Activated T-cell treated with anti-CD3 and anti-CD28 coated beads for 48 hours (primary cell): ENCODE measurements at regions not wholly inside any gene's neighbourhood (a gene's known extent, or its start where the extent isn't known, plus 50 kb on each side); places are given as distances from the start of the nearest gene placed in this dataset.

Experiments
- DNase-seq: peaks from one replicate; pipeline ENCODE4 v3.0.0-alpha.2; 2020; ENCODE audit warnings: low read depth

DNA sequence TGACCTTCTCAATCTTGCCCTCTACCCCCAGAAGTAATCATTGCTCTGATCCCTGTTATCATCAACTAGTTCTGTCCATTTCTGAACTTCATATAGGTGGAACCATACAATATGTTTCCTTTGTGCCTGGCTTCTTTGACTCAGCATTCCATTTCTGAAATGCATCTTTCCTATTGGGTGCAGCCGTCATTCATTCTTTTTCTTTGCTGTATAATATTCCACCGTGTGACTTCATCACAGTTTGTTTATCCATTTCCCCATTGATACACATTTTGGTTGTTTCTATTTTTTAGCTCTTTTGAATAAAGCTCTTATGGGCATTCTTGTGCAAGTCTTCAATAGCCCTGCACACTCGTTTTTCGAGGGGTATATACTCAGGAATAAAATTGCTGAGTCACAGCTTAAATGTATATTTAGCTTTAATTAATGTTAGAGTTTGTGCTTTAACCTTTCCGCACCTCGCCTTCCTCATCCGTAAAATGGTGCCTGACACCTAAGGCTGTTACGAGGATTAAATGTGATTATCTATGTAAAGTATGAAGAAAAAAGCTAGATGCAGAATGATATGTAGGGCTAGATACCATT lies 491.6 kb downstream of the MIAT start:
- no peak for DNase-seq

DNA sequence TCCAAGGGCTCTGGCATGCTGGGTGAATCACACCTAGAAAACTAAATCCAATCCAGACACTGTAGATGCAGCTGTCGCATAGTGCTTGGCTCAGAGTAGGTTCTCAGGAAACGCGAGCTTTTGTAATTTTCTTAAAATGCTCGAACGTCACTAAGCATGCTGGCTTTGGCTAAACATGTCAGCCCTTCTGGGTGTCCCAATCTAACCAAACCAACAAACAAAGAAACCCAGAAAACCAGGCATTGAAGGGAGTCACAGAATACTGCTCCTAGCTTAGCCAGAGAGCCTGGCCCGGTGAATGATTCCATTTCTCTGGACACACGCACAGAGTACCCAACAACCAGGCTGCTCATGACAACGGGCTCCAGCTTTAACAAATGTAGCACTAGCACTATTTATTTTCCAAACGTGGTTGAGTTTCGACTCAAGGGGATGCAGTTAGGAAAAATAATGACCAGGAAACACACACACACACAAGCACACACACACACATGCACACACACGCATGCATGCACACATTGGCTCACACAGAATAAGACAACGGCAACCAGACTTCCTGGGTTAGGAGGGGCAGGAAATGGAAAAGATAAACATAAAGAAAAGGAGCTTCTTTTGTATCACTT lies 492.6 kb downstream of the MIAT start:
- DNase-seq, result no peak

DNA sequence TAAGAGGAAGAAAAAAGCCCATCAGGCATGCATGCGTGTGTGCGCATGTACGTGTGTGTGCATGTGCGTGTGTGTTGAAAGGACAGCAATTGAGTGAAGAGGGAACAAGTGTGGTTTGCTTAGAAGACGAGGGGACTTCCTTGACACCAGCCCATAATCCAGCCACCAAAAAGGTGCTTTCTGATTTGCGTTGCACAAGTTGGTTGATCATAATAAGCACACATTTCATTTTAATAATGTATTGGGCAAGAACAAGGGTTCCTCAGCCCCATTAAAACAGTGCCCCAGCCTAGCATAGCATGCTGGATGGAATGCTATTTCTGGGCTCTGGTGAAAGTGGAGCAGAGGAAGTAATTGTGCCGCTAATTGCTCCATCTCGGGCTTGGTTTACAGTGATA lies 493.2 kb downstream of the MIAT start:
- DNase-seq, result no peak

DNA sequence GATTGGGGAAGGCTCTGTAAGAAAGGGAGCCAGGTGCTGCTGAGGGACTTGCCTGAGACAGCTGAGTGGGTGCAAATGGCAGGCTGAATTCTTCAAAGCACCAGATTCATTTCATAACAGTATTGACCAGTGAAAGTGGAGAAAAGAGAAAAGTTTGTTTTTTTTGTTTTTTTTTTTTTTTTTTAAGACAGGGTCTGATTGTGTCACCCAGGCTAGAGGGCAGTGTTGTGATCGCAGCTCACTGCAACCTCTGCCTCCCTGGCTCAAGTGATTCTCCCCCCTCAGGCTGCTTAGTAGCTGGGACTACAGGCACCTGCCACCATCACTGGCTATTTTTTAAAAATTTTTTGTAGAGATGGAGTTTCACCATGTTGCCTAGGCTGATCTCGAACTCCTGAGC lies 494.0 kb downstream of the MIAT start:
- no peak for DNase-seq

DNA sequence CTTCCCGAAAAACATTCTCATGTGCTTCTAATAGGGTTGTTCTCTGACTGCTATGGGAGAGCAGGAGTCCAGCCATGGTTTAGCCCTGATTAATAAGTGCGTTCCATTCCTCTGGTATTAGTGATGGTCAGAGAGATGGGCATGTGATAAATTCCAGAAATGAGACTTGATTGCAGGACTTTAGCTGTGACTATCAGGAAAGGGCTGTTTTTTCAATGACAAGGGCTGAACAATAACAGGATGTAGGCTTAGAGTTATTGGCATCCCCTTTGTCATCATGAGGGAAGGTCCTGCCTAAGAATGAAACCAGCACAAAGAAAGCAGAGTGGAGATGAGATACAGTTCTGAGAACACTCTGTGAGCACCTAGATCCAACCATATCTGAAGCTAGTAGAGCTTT lies 494.6 kb downstream of the MIAT start:
- no peak for DNase-seq

- no peak for DNase-seq
Observed at GRCh38 chr22:27152883-27153282, 495.5 kb downstream of the MIAT start.

GRCh38 chr22:27153386-27153785 lies 496.0 kb downstream of the MIAT start:
- no peak for DNase-seq

DNA sequence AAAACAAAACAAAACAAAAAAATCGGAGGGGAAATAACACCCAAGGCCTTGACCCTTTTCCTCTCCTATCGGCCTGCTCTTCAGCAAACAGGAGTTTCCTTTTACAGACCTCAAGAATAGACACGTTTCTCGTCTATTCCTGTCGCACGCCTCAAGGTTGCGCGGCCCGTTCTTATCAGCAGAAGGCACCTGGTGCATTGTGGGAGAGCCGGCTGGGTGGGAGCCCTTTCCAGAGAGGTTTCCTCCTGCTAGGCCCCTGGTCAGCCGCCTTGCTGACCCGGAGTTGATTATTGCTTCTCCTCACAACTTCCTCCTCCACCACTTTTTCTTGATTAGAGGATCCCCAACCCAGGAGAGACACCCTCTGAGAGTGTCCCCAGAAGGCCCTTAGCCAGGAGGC lies 497.3 kb downstream of the MIAT start:
- no peak for DNase-seq

DNA sequence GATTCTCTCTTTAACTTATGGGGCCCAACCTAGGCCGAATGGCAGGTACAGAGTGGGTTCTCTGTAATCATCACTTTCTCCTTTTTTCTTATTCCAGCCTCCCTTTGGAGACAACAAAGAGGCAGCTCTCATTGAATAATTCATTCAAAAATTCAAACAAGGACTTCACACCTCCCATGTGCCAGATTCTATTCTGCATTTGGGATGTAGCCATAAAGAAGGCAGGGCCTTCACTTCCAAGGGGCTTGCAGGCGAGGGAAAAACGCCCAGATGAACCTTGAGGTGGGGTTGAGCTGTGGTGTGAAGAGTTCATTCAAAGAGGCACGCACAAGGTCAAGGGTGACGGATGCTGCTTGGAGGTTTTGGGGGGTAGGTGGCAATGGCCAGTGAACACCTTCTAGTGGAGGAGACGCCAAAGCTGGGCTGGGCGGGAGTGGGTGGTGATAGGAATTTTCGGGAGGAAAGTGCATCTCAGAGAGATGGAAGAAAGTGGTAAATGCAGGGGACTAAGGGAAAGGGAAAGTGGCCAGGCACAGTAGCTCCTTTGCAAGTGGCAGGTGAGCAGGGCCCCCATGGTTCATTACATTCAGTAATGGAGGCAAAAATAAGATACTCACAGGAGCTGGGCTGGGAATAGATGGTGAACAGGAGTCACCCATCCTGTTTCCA lies 499.6 kb downstream of the MIAT start:
- no peak for DNase-seq

DNA sequence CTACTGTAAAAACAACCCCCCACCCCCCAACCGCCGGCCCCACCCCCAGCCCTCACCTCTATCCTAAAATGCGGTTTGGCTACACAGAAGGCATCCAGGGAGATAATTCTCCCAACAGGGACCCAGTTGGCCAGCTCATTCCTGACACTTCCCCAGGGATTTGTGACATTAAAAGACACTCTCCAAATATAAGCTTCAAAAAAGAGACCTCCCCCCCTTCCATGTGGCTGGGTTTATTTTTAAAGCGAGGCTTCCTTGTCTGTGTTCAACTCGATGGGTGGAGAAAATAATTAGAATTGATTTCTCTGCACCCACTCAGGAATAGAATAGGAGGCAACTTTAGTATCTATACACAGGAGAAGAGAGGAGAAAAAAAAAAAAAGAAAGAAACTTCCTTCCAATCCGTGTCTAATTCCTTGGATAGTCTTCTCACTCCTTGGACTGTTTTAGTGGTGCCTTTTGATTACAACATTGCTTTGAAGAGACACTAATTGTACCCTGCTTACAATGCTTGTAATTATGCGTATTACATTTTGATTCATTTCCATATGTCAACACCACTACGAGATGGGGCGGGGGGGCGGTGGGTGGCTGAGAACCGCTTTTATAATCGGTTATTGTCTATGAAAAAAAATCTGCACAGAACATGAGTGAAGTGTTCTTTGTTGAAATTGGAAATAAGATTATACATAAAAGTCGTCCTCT lies 500.4 kb downstream of the MIAT start:
- DNase-seq, result no peak

DNA sequence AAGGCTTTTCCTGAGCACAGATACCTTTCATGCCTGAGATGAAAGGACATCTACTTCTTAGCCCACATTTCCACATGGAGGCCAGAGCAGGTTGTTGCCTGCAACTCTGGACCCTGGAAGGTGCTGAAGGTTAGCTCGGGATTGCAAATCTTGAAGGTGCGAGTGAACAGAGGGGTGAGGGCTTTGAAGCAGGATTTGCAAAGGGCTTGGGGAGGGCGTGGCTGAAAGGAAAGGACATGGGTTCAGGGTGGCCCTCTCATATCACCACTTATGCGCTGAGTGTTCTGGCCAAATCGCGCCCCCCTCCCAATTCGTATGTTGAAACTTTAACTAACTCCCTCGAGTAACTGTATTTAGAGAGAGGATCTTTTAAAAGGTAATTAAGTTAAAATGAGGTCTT lies 501.6 kb downstream of the MIAT start:
- DNase-seq, result no peak

DNA sequence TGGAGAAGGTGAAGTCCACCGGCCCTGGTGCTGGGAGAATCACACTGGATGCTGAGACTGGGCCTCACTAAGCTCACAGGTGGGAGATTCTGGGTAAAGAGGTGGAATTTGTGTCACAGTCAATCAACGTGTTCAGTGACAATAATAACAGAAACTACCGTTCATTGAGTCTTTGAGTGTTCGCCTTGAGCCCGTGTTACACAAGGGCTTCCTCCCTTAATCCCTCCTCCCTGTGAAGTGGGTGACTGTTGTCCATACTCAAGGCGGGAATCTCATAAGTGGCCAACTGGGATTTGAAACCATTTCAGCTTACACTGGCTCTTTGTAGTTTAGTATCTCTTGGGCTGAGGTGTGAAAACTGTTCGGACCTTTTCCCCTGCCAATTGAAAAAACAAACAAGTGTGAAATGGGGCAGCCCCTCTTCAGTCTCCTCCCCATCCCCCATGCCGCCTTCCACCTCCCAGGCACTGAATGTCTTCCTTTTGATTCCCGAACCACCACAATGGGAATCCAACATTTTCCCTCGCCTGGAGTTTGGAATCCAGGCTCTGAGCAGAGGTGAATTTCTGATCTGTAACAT lies 502.4 kb downstream of the MIAT start:
- DNase-seq, result no peak

DNA sequence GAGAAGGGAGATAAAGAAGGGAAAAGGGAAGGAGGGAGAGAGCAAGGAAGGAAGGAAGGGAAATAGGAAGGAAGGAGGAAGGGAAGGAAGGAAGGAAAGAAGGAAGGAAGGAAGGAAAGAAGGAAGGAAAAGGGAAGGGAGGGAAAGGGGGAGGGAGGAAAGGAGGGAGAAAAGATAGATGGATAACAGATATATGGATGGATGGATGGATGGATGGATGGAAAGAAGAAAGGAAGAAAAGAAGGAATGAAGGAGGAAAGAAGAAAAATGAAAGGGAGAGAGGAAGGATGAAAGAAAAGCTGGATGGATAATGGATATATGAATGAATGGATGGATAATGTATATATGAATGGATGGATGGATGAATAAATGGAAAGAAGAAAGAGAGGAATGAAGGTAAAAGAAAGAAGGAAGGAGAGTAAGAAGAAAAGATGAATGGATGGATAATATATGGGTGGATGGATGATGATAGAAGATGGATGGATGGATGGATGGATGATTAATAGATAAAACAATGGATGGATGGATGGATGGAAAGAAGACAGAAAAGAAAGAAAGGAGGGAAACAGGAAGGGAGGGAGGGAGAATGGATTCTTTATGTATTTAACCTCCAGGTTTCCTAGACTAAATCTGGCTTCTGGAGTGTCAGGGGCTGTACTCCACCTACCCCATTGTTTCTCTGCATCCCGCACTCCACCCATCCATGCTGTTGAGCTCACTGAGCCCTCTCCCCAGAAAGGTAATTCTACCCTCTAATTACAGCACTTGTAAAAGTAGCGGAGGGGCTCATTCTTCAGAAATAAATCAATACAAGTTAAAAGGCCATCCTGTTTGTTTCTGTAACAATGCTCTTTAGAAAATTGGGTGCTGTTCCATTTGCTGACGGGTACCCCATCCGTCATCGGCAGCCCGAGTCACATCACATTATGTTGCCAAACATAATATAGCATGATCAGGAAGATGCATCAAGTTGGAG lies 506.1 kb downstream of the MIAT start:
- no peak for DNase-seq

DNA sequence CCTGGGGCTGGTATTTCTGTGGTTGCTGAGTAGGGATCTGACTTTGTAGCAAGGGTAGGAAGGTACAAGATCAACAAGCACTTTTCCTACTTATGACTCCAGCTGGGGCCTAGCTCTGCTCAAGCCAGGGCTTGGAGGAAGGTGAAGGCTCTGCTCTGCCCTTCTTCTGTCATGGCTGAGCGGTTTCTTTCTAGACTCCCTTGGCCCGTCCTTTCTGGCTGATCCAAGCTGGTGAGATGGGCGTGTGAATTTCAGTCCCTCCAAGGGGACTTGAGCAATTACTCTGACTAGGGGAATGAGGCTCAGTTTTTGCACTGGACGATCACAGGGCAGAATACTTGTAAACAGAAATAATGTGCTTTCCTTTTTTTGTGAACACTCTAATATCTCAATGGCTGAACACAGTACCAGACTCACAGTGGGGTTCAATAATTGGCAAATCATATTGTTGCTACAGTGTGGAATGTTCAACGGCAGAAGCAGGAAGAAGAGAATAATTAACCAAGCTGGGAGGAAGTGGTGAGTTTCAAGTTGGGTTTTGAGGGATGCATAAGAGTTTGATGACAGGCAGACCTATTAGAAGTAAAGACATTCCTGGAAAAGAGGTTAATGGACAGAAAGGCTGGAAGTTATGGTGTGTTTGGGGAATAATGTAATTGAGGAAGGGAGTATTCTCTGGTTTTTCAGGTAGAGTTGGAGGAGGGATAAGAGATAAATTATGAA lies 507.6 kb downstream of the MIAT start:
- no peak for DNase-seq

- no peak for DNase-seq
Observed at GRCh38 chr22:27168681-27169080, 511.3 kb downstream of the MIAT start.

- DNase-seq, result no peak
Observed at GRCh38 chr22:27170491-27170890, 513.1 kb downstream of the MIAT start.

DNA sequence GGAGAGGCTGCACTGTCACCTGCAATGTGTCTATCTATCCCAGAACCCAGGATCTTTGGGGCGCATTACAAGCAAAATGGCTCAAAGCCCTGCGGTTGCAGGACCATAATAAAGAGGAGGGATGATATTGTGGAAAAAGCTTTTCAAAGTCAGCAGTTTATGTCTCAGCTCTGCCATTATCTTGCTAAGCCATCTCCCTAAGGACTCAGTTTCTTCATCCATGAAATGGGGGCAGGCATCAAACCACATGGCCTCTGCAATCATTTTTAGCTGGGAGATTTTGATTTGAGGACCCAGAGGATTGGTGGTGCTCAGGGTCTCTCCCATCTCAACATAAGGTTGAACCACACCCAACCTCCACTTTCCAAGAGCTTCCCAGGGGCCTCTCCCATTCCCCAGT lies 513.8 kb downstream of the MIAT start:
- DNase-seq, result no peak

DNA sequence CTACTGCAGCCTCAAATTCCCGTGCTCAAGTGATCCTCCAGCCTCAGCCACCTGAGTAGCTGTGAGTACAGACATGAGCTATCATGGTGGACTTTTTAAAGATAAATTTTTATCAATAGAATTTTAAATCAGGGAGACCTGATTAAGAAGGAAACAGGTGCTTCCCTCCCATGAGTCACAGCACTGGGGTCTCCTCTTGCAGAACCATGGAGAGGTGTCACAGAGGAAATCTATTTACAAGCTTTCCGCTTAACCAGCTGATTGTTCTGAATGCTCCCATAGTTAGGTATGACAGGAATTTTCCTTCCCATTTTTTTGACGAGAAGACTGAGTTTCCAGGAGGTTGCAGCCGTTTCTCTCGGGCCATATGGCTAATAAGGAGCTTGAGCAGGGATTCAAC lies 516.1 kb downstream of the MIAT start:
- no peak for DNase-seq

GRCh38 chr22:27175021-27175838 lies 517.8 kb downstream of the MIAT start:
- no peak for DNase-seq

DNA sequence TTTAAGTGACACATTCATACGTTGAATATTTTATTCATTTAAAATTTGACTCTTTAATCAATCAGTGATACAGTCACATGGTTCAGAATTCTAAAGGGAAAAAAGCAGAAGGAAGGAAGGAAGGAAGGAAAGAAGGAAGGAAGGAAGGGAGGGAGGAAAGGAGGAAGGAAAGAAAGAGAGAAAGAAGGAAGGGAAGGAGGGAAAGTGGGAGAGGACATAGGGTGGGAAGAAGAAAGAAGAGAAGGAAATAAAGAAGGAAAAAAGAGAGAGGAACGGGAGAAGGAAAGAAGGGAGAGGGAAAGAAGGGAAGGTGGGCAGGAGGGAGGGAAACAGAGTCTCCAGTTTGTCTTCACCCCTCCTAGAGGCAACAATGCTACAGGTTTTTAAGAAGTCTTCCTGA lies 518.6 kb downstream of the MIAT start:
- no peak for DNase-seq
